Choroid plexus epithelial cell (primary cell): ENCODE measurements at regions not wholly inside any gene's neighbourhood (a gene's known extent, or its start where the extent isn't known, plus 50 kb on each side); places are given as distances from the start of the nearest gene placed in this dataset.

Source experiments
- DNase-seq: peaks from one replicate; pipeline ENCODE4 v3.0.0-alpha.2; 2010; ENCODE audit warnings: low read depth
- H3K4me3 ChIP-seq: 2 replicates; pipeline ENCODE4 v1.5.1; 2011; ENCODE audit warnings: low read depth, mild to moderate bottlenecking, control low read depth, low read length, moderate library complexity
- CTCF ChIP-seq: conservative IDR thresholded peaks from 2 replicates; pipeline ENCODE4 v1.5.1; 2011; ENCODE audit warnings: low read depth, mild to moderate bottlenecking, control low read depth, inconsistent platforms, low read length, moderate library complexity

- H3K4me3 ChIP-seq = no peak overlapping the region
- TF ChIP-seq CTCF = no peak
- no peak for DNase-seq
These were observed 101.6 kb upstream of the ABCB5 start for GRCh38 chr7:20513897-20514296.

- TF ChIP-seq CTCF = no peak
- no peak overlapping the region for H3K4me3 ChIP-seq
- peak; percentile 24 for DNase-seq
These were observed 101.1 kb upstream of the ABCB5 start for GRCh38 chr7:20514364-20514763.

GRCh38 chr7:20519645-20520044, 95.8 kb upstream of the ABCB5 start:
- no peak for DNase-seq
- TF ChIP-seq CTCF = no peak
- no peak overlapping the region for H3K4me3 ChIP-seq

- TF ChIP-seq CTCF = no peak
- no peak overlapping the region for H3K4me3 ChIP-seq
- DNase-seq = no peak
These were observed 94.9 kb upstream of the ABCB5 start for GRCh38 chr7:20520530-20520929.

GRCh38 chr7:20521243-20521642, 94.2 kb upstream of the ABCB5 start:
- TF ChIP-seq CTCF = no peak
- H3K4me3 ChIP-seq = no peak overlapping the region
- DNase-seq = no peak

- no peak overlapping the region for H3K4me3 ChIP-seq
- no peak for TF ChIP-seq CTCF
- no peak for DNase-seq
These were observed 86.2 kb upstream of the ABCB5 start for GRCh38 chr7:20529260-20529659.

- no peak for TF ChIP-seq CTCF
- H3K4me3 ChIP-seq = no peak overlapping the region
- no peak for DNase-seq
These were observed 82.6 kb upstream of the ABCB5 start for GRCh38 chr7:20532890-20533289.
